ENCODE measurements at regions not wholly inside any gene's neighbourhood (a gene's known extent, or its start where the extent isn't known, plus 50 kb on each side); places are given as distances from the start of the nearest gene placed in this dataset.

DNA sequence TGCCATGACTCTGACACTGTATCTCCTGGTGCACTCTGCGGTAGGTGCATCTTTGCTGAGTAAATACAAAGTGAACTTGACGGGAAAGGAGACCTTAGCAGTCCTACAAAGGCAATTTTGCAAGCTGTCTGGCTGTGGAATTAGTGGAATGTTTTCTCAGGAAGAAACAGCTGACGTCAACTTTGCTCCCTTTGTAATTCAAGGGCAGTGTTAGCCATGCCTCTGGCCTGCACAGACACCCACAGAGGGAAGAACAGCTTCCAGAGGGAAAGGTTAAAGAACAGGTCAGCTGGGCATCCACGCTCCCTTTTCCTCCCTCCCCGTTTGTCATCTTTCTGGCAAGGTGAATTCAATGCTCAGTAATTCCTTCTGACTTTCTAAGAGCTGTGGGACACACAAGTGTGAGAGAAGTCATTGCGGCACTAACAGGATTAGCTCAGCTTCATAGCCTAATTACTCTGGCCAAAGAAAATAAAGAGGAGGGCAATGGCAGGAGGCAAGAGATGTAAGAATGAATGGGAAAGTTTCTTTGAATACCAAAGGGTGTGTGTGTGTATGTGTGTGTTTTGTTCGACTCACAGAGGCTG lies 476.9 kb upstream of the GOT2 start:
- TF ChIP-seq POLR2AphosphoS5 (IDR thresholded peaks at IDR 0.05; ENCODE audit: low read depth, low read length) (no peak; the same call in 1 of the 2 replicates), FOXP2 (optimal IDR thresholded peaks at IDR 0.05; ENCODE audit: borderline replicate concordance, extremely low read depth, extremely low read length, insufficient read depth) (peak; percentile 55), TAF1 (IDR thresholded peaks at IDR 0.05; ENCODE audit: borderline replicate concordance, insufficient read depth, low read length) (no peak)
- TF ChIP-seq, protein P1, sequence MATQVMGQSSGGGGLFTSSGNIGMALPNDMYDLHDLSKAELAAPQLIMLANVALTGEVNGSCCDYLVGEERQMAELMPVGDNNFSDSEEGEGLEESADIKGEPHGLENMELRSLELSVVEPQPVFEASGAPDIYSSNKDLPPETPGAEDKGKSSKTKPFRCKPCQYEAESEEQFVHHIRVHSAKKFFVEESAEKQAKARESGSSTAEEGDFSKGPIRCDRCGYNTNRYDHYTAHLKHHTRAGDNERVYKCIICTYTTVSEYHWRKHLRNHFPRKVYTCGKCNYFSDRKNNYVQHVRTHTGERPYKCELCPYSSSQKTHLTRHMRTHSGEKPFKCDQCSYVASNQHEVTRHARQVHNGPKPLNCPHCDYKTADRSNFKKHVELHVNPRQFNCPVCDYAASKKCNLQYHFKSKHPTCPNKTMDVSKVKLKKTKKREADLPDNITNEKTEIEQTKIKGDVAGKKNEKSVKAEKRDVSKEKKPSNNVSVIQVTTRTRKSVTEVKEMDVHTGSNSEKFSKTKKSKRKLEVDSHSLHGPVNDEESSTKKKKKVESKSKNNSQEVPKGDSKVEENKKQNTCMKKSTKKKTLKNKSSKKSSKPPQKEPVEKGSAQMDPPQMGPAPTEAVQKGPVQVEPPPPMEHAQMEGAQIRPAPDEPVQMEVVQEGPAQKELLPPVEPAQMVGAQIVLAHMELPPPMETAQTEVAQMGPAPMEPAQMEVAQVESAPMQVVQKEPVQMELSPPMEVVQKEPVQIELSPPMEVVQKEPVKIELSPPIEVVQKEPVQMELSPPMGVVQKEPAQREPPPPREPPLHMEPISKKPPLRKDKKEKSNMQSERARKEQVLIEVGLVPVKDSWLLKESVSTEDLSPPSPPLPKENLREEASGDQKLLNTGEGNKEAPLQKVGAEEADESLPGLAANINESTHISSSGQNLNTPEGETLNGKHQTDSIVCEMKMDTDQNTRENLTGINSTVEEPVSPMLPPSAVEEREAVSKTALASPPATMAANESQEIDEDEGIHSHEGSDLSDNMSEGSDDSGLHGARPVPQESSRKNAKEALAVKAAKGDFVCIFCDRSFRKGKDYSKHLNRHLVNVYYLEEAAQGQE (IDR thresholded peaks at IDR 0.05; ENCODE audit: insufficient read depth in 1 of 2, low read depth in 2 of 2, low read length in 2 of 2): no peak

DNA sequence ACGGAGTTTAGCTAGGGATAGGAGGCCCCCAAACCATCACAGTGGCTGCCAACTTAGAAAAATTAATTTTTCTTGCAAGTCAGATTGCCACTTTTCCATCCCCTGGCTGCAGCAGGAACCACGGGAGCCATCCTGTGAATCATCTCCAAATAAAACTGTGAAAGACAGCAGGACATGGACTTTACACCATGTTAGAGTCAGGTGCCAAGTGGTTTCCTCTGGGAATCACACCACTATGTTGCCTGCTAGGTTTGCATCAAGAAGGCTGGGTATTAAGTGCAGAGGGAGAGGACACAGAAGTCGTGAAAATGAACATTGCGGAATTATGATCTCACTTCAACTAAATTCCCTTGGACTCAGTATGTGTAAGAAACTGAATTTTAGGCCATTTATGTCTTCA lies 471.3 kb upstream of the GOT2 start:
- TF ChIP-seq TAF1 (IDR thresholded peaks at IDR 0.05; ENCODE audit: borderline replicate concordance, insufficient read depth, low read length) (no peak), POLR2AphosphoS5 (IDR thresholded peaks at IDR 0.05; ENCODE audit: low read depth, low read length) (no peak), FOXP2 (optimal IDR thresholded peaks at IDR 0.05; ENCODE audit: borderline replicate concordance, extremely low read depth, extremely low read length, insufficient read depth) (no peak), SIN3A (IDR thresholded peaks at IDR 0.05; ENCODE audit: borderline replicate concordance, insufficient read depth, low read length) (no peak)
- TF ChIP-seq, protein P1 (IDR thresholded peaks at IDR 0.05; ENCODE audit: insufficient read depth in 1 of 2, low read depth in 2 of 2, low read length in 2 of 2): no peak

DNA sequence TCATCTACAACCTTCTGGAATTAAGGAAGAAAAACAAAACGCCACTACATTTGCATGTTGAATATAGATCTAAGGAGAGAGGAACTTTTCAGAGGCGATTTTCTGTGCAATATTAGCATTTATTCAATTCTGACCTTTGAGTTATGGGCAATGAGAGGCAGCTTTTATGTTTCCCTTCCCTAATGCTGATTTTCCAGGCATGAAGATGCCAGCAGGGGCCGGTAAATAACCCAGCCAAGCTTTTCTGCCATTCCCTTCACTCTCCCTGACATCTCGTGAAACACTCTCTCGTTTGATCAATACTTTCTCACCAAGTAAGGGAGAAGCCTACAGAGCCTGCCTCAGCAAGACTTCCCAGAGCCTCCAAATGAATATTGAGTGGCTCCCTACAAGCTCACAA lies 470.5 kb upstream of the GOT2 start:
- TF ChIP-seq, protein P1 (IDR thresholded peaks at IDR 0.05; ENCODE audit: insufficient read depth in 1 of 2, low read depth in 2 of 2, low read length in 2 of 2): no peak
- TF ChIP-seq POLR2AphosphoS5 (IDR thresholded peaks at IDR 0.05; ENCODE audit: low read depth, low read length) (no peak), TAF1 (IDR thresholded peaks at IDR 0.05; ENCODE audit: borderline replicate concordance, insufficient read depth, low read length) (no peak), SIN3A (IDR thresholded peaks at IDR 0.05; ENCODE audit: borderline replicate concordance, insufficient read depth, low read length) (no peak), FOXP2 (optimal IDR thresholded peaks at IDR 0.05; ENCODE audit: borderline replicate concordance, extremely low read depth, extremely low read length, insufficient read depth) (no peak)

DNA sequence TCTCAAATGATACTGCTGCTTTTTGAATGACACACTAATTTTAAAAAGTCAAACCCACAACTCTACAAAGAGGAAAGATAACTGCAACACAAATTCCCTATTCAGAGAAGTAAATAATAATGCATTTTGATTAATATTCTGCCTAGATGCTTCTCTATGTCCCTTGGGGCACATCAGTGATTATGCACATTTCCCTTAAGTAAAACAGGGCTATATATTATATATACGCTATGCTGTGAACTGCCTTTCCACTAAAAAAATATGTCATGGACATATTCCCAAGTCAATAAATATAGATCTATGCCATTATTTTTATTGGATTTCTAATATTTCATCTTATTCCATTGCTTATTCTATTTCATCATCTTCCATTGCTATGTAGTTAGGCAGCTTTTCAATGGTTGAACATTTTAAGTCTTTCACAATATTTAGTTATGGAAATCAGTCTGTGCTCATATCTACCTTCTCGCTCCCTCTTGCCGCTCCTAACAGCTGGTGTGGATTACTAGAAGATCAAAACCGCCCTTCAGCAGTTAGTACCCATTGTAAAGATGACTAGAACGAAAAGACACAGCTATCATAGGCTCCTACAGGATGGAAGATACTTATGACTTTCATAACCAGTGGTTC lies 468.2 kb upstream of the GOT2 start:
- no peak for TF ChIP-seq TAF1 (IDR thresholded peaks at IDR 0.05; ENCODE audit: borderline replicate concordance, insufficient read depth, low read length)
- no peak for TF ChIP-seq FOXP2 (optimal IDR thresholded peaks at IDR 0.05; ENCODE audit: borderline replicate concordance, extremely low read depth, extremely low read length, insufficient read depth)
- TF ChIP-seq SIN3A (IDR thresholded peaks at IDR 0.05; ENCODE audit: borderline replicate concordance, insufficient read depth, low read length): no peak
- TF ChIP-seq, protein P1 (IDR thresholded peaks at IDR 0.05; ENCODE audit: insufficient read depth in 1 of 2, low read depth in 2 of 2, low read length in 2 of 2): no peak

All from PFSK-1 (cell line).